ENCODE measurements at regions not wholly inside any gene's neighbourhood (a gene's known extent, or its start where the extent isn't known, plus 50 kb on each side); places are given as distances from the start of the nearest gene placed in this dataset.

DNA sequence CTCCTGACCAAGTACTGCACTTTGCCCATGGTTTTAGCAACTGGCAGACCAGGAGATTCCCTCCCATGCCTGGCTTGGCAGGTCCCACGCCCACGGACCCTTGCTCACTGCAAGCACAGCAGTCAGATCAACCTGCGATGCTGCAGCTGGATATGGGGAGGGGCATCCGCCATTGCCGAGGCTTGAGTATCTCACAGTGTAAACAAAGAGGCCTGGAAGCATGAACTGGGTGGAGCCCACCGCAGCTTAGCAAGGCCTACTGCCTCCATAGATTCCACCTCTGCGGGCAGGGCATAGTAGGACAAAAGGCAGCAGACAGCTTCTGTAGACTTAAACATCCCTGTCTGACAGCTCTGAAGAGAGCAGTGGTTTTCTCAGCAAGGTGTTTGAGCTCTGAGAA, 479.8 kb downstream of the FUT8 start:
- Histone ChIP-seq H3K9me3 (replicated peaks in 1 of 3) (no peaks in the 10 kb centered on the region), H3K27me3 (peaks cover under 1% of the 10 kb centered on the region), H3K4me1 (replicated peaks in 1 of 2) (no peaks in the 10 kb centered on the region), H3K4me3 (no peak overlapping the region), H3K27ac (no peak overlapping the region), H3K36me3 (replicated peaks in 1 of 2) (no peaks in the 10 kb centered on the region)
- DNase-seq = no peak
- intact Hi-C loops (cut with DNase I) = no loop called here
- TF ChIP-seq, protein P1, sequence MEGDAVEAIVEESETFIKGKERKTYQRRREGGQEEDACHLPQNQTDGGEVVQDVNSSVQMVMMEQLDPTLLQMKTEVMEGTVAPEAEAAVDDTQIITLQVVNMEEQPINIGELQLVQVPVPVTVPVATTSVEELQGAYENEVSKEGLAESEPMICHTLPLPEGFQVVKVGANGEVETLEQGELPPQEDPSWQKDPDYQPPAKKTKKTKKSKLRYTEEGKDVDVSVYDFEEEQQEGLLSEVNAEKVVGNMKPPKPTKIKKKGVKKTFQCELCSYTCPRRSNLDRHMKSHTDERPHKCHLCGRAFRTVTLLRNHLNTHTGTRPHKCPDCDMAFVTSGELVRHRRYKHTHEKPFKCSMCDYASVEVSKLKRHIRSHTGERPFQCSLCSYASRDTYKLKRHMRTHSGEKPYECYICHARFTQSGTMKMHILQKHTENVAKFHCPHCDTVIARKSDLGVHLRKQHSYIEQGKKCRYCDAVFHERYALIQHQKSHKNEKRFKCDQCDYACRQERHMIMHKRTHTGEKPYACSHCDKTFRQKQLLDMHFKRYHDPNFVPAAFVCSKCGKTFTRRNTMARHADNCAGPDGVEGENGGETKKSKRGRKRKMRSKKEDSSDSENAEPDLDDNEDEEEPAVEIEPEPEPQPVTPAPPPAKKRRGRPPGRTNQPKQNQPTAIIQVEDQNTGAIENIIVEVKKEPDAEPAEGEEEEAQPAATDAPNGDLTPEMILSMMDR (IDR thresholded peaks at IDR 0.05) = no peak
- no peak for TF ChIP-seq POLR2A (IDR thresholded peaks at IDR 0.05)
- 71 to 100% (median 85%) methylated on average over 2 to 7 of the region's 7 CpGs for WGBS, 4 donors

DNA sequence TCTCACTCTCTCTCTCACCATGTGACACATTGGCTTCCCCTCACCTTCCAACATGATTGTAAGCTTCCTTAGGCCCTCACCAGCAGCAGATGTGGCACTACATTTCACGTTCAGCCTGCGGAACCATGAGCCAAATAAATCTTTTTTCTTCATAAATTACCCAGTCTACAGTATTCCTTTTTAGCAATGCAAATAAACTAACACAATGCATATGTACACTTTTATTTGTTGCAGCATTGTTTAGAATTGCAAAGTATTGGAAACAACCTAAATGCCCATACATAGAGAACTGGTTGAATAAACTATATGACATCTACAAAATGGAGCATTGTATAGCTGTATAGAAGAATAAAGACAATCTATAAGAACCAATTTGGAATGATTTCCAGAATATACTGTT, 487.6 kb downstream of the FUT8 start:
- Histone ChIP-seq H3K36me3 (replicated peaks in 1 of 2) (no peaks in the 10 kb centered on the region), H3K9me3 (replicated peaks in 1 of 3) (no peaks in the 10 kb centered on the region), H3K27me3 (no peaks in the 10 kb centered on the region), H3K27ac (no peak overlapping the region), H3K4me1 (replicated peaks in 1 of 2) (no peaks in the 10 kb centered on the region), H3K4me3 (no peak overlapping the region)
- WGBS, 4 donors = 81 to 88% (median 84%) methylated on average over 2 of the region's 2 CpGs
- DNase-seq = no peak
- TF ChIP-seq POLR2A (IDR thresholded peaks at IDR 0.05) = no peak
- TF ChIP-seq, protein P1 (IDR thresholded peaks at IDR 0.05) = no peak
- intact Hi-C loops (cut with DNase I) = no loop called here

GRCh38 chr14:65901595-65901994, 489.1 kb downstream of the FUT8 start:
- H3K27ac ChIP-seq = no peak overlapping the region
- no peaks in the 10 kb centered on the region for H3K9me3 ChIP-seq (replicated peaks in 1 of 3)
- H3K36me3 ChIP-seq (replicated peaks in 1 of 2) = no peaks in the 10 kb centered on the region
- H3K27me3 ChIP-seq = no peaks in the 10 kb centered on the region
- H3K4me3 ChIP-seq = no peak overlapping the region
- intact Hi-C loops (cut with DNase I) = no loop called here
- TF ChIP-seq, protein P1 (IDR thresholded peaks at IDR 0.05) = no peak
- no peak for TF ChIP-seq POLR2A (IDR thresholded peaks at IDR 0.05)
- H3K4me1 ChIP-seq (replicated peaks in 1 of 2) = no peaks in the 10 kb centered on the region
- 43 to 71% (median 62%) methylated on average over 1 of the region's 1 CpG for WGBS, 4 donors
- no peak for DNase-seq

DNA sequence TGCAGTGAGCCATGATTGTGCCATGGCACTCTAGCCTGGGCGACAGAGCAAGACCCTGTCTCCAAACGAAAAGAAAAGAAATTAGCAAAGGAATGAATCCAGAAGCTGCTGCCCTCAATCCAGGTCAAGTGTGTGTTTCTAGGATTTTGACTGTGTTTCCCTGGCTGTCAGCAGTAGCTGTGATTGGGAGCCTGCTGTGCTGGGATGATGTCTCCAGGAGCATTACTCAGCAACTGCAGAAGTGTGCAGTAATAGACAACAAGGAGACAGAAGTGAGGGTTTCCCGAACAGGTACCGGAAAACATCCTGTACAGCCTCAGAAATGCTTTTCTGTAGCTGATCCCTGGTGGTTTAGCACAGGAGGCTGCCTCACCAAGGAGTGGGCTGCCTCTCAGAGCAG, 492.5 kb downstream of the FUT8 start:
- 75 to 91% (median 79%) methylated on average over 3 to 4 of the region's 4 CpGs for whole genome bisulfite sequencing, 4 donors

More for the DNA sequence above, 492.5 kb downstream of the FUT8 start:
- H3K36me3 ChIP-seq (replicated peaks in 1 of 2) = no peaks in the 10 kb centered on the region
- TF ChIP-seq, protein P1 (IDR thresholded peaks at IDR 0.05) = no peak
- TF ChIP-seq POLR2A (IDR thresholded peaks at IDR 0.05) = no peak
- no peak overlapping the region for H3K27ac ChIP-seq
- no peaks in the 10 kb centered on the region for H3K27me3 ChIP-seq
- no peaks in the 10 kb centered on the region for H3K4me1 ChIP-seq (replicated peaks in 1 of 2)
- DNase-seq = no peak
- H3K4me3 ChIP-seq = no peak overlapping the region
- intact Hi-C loops (cut with DNase I) = no loop called here
- no peaks in the 10 kb centered on the region for H3K9me3 ChIP-seq (replicated peaks in 1 of 3)
